CD4-positive, alpha-beta T cell treated with Interleukin-4 for 4 hours (primary cell): ENCODE measurements at regions not wholly inside any gene's neighbourhood (a gene's known extent, or its start where the extent isn't known, plus 50 kb on each side); places are given as distances from the start of the nearest gene placed in this dataset.
"Not testable (repeated sequence)": the region's sequence is repeated elsewhere in the genome, so short reads cannot be mapped to it uniquely, and the experiment has no call there.

Source experiments
- DNase-seq: peaks from one replicate; pipeline ENCODE4 v3.0.0-alpha.2; 2020

- DNase-seq: no peak
These were observed 196.8 kb downstream of the GOLGA6L6 start for GRCh38 chr15:20344601-20345400.

- not testable (repeated sequence) for DNase-seq
These were observed 198.0 kb downstream of the GOLGA6L6 start for GRCh38 chr15:20343395-20344211.

GRCh38 chr15:20342601-20343394 lies 198.8 kb downstream of the GOLGA6L6 start:
- not testable (repeated sequence) for DNase-seq

- no peak for DNase-seq
These were observed 199.5 kb downstream of the GOLGA6L6 start for GRCh38 chr15:20341901-20342600.

- no peak for DNase-seq
These were observed 200.5 kb downstream of the GOLGA6L6 start for GRCh38 chr15:20340931-20341661.

- no peak for DNase-seq
These were observed 201.2 kb downstream of the GOLGA6L6 start for GRCh38 chr15:20340331-20340811.

GRCh38 chr15:20339086-20339791 lies 202.4 kb downstream of the GOLGA6L6 start:
- not testable (repeated sequence) for DNase-seq

- DNase-seq: not testable (repeated sequence)
These were observed 202.9 kb downstream of the GOLGA6L6 start for GRCh38 chr15:20338671-20339070.

- DNase-seq: not testable (repeated sequence)
These were observed 204.4 kb downstream of the GOLGA6L6 start for GRCh38 chr15:20337238-20337637.

- DNase-seq: not testable (repeated sequence)
These were observed 207.1 kb downstream of the GOLGA6L6 start for GRCh38 chr15:20334451-20334850.

- not testable (repeated sequence) for DNase-seq
These were observed 215.8 kb downstream of the GOLGA6L6 start for GRCh38 chr15:20325751-20326150.

GRCh38 chr15:20317132-20317531 lies 224.5 kb downstream of the GOLGA6L6 start:
- DNase-seq: not testable (repeated sequence)

- DNase-seq: not testable (repeated sequence)
These were observed 230.5 kb downstream of the GOLGA6L6 start for GRCh38 chr15:20311014-20311680.

- no peak for DNase-seq
These were observed 231.0 kb downstream of the GOLGA6L6 start for GRCh38 chr15:20310603-20311002.

GRCh38 chr15:20309966-20310365 lies 231.6 kb downstream of the GOLGA6L6 start:
- DNase-seq: not testable (repeated sequence)

- not testable (repeated sequence) for DNase-seq
These were observed 232.2 kb downstream of the GOLGA6L6 start for GRCh38 chr15:20309395-20309794.

GRCh38 chr15:20308027-20308690 lies 233.4 kb downstream of the GOLGA6L6 start:
- not testable (repeated sequence) for DNase-seq

GRCh38 chr15:20307137-20307536 lies 234.5 kb downstream of the GOLGA6L6 start:
- DNase-seq: not testable (repeated sequence)

- not testable (repeated sequence) for DNase-seq
These were observed 235.0 kb downstream of the GOLGA6L6 start for GRCh38 chr15:20306497-20307106.
